Myocyte (in vitro differentiated cells): ENCODE measurements at regions not wholly inside any gene's neighbourhood (a gene's known extent, or its start where the extent isn't known, plus 50 kb on each side); places are given as distances from the start of the nearest gene placed in this dataset.

Source experiments
- DNase-seq: peaks from one replicate; pipeline ENCODE4 v3.0.0-alpha.2; 2012; ENCODE audit warnings: low read depth

DNA sequence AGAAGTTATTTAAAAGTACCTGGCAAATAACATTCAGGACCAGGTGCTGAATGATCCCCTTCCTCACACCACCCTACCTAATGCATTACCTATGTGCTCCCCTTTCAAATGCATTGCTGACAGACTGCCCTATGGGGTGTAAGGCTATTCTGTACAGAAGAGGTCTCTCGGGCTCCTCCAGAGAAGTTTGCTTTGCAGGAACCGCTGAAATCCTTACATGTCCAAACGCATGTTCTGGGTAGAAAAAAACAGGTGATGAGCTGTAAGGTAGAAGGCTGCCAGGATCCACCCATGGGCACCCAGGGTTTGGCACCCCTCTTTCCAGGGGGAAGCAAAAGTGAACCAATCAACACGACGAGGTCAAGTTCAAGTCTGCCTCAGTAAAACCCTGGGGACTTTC is 58.3 kb upstream of the TARBP1 start:
- no peak for DNase-seq

DNA sequence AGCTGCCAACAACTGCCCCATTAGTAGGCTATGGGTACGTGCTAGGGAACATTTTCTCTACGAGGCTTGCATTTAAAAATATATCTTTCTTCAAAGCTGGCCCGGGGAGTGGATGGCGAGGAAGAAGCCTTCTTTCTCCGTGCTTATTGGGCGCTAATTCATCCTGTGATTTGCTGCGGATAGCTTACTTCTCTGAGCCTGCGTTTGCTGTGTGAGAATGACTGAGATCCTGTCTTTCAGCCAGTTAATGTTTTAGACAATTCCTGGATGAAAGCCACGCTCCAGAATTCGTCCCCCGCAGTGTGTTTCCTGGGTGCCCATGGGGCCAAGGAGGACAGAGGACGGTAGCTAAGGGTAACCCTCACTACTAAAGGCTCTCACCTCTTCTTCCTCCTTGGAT is 57.8 kb upstream of the TARBP1 start:
- no peak for DNase-seq

DNA sequence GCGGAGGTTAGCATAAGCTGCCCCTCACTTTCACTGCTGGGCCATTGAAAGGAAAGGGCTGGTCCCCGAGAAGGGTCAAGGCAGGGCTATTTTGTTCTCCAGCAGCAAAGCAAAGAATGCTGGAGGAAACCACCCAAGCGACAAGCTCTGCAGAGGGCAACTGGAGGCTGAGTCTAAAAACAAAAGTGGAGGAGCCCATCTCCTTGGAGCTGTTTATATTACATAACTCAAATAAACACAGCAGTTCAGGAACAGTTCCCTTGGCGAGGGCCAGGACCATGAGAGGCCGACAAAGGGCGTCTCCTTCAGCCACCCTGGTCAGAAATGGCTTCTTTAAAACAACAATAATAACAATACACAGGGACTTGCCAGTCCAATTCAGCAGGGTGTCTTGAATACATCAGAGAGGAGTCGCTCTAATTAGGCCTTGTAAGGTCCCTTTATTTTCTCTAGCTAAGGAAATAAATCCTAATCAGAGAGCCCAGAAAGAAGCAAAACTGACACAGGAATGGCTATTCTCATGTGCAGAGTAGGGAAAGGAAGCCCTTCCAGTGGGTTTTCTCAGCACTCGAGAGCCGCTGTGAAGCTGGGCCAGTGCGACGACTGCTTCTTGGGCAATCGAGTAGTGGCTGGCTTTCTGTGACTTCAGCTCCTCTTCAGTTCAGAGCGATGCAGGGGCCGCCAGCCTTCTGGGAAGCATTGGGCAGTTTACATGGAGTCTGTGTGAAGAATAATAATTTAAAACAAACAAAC is 57.0 kb upstream of the TARBP1 start:
- peak; percentile 23 for DNase-seq

DNA sequence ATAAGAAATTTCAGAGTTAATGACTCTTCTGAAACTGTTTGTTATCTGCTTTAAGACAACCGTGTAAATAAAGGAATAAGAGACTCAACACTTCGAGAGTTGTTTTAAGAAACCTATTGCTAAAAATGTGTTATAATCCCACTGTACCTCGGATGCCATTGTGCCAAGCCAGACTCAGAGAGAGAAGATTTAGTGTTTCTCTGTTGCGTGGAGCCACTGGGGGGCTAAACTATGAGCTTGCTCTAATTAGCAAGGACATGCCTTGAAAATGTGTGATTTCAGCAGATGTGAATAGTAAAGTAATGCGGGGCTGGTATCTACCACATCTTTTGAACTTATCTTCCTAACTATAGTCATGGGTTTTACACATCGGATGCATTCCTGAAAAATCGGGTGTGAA is 56.2 kb upstream of the TARBP1 start:
- DNase-seq = no peak

DNA sequence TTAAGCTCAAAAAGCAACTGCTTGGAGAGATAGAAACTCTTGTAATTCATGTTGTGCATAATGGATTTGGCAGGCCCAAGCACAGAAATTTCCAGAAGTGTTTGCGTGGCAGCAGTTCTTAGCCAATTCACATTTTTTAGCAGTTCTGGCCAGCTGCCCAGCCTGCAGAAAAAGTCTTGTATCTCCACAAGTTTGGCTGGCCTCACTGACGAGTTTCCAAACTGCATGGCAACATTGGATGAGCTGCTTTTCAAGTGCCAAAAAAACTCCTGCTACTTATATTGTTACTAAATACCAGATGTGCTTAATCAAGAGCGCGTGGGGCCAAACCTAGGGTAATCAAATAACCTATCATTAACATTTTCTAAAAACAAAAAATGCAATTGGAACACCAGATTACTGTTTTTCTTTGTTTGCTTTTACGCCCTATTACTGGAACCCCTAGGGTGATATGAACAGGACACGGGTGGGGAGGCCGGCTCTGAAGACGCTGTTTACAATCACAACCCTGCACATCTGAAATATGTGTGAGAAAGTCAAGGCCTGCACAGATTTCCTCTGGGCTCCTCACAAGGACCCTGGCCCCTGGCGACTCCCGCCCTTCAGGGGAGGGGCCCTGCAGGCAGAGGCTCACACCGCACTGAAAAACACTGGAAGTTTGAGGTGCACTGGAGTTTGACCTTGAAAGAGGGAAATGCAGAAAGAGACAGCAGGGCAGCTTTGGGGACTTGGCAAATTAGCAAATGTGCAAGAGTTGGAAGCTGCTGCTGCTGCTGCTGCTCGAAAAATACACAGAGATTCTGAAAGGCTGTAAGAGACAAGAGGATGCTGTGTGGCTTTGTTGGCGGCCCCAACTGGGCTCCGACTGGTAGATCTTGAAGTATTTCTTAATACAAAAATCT is 55.2 kb upstream of the TARBP1 start:
- DNase-seq = peak; percentile 86

DNA sequence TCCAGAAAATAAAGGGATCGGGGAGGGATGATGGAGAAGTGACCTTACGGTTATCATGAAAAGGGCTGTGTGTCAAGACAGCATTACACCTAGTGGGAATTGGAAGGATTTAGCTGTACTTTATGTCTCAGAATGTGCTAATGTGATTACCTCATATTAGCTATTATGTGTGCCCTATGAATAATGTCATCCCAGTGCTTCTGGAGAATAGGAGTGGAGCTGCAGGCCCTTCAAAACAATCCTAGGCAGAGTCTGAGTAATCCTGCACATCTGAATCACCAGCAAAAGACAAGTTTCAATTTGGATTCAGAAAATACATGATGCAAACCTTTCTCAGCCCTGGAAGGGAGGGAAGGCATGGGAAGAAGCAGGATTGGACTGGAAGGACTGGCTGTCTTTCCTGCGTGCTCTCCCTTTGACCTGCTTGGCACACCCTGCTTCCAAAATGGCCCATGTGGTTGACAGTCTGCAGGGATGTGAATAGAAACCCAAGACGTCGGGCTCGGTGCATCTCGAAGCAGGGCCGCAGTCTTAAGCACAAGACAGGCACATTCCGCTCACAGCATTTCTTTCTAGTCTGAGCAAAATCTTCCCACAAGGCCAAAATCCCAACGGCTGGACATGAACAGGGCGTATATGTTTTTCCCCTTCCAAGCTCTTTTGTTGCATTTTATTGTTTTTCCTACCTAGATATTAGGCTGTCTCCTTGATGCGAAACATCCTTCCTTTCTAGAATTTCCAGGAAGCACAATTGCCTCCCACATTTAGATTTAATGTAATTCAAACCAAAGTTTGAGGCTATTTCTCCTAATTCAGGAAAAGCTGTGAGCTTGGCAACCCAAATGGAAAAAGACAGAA is 54.3 kb upstream of the TARBP1 start:
- peak; percentile 52 for DNase-seq

DNA sequence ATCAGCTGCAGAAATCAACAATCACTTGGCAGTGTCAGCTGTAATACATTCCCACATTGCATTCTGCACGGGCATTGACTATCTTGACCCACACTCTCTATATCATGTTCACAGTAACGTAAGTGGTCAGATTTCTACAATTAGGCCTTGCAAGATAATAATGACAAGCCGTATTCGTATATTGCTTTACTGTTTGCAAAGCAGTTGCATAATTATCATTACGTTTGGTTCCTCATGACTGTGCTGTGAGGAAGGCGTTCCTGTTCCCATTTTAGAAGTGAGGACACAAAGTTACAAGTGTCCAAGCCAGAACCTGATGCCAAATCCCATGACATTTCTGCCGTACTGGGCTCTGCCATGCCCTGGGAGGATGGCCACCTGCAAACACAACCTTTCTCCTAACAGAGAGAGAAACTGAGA is 53.5 kb upstream of the TARBP1 start:
- DNase-seq = no peak

DNA sequence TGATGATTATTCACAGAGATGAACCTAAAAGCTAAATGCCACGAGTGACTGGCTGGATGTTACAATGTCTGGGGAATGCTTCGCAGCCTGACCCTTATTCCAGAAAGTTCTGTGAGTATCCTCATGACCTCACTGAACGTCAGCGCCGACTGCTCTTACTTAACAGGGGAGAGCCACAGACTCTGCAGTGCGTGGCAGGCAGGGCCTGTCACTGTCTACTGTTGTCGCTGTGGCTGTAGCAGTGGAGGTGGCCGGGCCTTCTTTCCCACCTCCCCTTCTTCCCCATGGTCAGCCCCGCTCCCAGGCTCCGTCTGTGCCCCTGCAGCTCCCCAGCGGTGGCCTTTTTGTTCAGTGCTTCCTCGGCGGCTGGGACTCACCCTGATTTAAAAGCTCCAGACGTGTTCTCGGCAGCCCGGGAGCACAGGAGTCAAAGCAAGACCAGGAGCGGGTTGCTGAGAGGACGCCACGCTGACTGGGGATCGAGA is 52.2 kb upstream of the TARBP1 start:
- no peak for DNase-seq

DNA sequence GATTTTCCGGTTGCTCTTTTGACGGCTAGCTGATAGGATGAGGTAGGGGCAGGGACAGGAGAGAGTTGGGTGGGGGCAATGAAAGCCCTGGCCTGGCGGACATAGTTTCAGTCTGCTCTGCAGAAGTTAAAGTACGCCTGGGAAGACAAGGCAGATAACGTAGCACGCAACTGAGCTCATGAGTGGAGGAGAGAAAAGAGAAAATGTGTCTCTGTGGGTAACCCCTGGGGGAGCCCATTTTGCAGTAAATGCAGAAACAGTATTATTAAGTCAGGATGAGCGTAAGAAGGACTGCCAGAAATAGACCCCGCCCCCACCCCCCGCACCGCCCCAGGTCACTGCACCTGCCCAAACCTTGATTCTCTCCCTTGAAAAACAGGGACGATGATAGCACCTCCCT is 51.7 kb upstream of the TARBP1 start:
- DNase-seq = no peak

DNA sequence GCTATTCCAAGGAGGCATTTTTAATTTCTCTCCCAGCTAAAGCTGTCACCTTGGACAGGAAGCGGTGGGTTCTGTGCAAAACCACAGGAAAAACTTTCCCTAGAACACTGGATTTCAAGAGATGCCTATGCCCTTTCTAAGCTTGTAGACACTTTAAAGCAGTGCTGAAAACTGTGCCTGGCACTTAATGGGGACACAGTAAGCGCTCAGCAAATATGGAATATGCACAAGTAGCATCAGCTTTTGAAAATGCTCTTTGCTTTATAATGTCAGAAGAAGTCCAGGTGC is 50.9 kb upstream of the TARBP1 start:
- no peak for DNase-seq

DNA sequence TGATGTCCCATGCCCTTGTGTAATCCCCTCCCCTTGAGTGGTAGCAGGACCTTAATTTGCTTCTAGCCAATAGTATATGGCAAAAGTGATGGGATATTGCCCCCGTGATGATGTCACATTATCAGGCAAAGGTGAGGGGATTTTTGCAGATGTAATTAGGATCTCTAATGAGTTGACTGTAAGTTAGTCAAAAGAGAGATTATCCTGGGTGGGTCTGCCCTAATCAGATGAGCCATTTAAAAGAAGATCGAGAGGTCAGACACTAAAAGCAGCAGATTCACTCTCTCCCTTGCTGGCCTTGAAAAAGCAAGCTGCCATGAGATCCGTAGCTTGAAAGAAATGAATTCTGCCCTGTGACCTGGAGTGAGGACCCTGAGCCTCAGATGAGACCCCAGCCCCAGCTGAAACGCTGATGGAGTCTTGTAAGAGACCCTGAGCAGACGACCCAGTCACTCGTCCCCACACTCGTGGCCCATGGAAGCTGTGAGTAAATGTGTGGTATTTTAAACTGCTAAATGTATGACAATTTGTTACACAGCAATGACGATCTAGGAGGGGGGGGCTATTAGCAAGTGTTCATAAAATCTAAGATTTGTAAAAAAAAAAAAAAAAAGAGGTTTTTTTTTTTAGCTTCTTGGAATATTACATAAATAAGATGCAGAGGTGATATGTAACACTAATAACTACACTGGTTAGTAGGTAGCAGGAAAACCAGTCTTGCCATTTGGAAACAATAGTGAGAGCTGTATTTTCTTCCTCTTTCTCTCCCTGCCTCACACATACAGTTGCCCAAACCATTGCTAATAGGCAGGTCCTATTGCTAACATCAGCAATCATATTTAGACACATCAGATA is 50.3 kb upstream of the TARBP1 start:
- no peak for DNase-seq
